ENCODE measurements at regions not wholly inside any gene's neighbourhood (a gene's known extent, or its start where the extent isn't known, plus 50 kb on each side); places are given as distances from the start of the nearest gene placed in this dataset.

GRCh38 chr3:155026999-155027591 lies 53.0 kb upstream of the MME start:
- no peak for TF ChIP-seq CTCF (IDR thresholded peaks at IDR 0.05; ENCODE audit: low read length)
- no peak for TF ChIP-seq EZH2 (IDR thresholded peaks at IDR 0.05; ENCODE audit: borderline replicate concordance, low read length)

Data from OCI-LY1 (cell line).